DMS 273 (cell line): ENCODE measurements at regions not wholly inside any gene's neighbourhood (a gene's known extent, or its start where the extent isn't known, plus 50 kb on each side); places are given as distances from the start of the nearest gene placed in this dataset.
"Not testable (repeated sequence)": the region's sequence is repeated elsewhere in the genome, so short reads cannot be mapped to it uniquely, and the experiment has no call there.

Source experiments
- DNase-seq: peaks from one replicate; lab custom pipeline; 2025; ENCODE audit not compliant: unreplicated experiment; lab: John Stamatoyannopoulos, UW

DNA sequence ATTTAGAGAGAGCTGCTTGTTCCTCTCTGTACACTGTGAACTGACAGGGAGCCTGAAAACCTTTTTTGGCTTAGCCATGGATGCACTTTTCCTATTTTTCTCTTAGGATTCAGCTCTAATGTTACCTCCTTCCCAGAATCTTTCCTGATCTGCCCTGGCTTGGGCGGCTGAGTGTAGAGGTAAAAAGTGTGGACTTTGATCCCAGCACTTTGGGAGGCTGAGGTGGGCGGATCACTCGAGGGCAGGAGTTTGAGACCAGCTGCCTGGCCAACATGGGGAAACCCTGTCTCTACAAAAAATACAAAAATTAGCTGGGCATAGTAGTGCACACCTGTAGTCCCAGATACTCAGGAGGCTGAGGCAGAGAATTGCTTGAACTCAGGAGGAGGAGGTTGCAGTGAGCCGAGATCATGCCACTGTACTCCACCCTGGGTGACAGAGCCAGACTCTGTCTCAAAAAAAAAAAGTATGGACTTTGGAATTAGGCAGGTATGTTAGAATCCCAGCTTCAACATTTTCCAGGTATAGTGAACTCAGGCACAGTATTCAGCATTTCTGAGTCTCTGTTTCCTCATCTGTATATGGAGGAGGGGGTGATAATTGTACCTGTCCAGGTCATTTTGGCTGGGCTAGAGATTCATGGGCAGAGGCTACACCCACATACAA lies 212.5 kb upstream of the EEF2KMT start:
- no peak for DNase-seq

- DNase-seq = no peak
Observed at GRCh38 chr16:5305023-5305422, 207.4 kb upstream of the EEF2KMT start.

DNA sequence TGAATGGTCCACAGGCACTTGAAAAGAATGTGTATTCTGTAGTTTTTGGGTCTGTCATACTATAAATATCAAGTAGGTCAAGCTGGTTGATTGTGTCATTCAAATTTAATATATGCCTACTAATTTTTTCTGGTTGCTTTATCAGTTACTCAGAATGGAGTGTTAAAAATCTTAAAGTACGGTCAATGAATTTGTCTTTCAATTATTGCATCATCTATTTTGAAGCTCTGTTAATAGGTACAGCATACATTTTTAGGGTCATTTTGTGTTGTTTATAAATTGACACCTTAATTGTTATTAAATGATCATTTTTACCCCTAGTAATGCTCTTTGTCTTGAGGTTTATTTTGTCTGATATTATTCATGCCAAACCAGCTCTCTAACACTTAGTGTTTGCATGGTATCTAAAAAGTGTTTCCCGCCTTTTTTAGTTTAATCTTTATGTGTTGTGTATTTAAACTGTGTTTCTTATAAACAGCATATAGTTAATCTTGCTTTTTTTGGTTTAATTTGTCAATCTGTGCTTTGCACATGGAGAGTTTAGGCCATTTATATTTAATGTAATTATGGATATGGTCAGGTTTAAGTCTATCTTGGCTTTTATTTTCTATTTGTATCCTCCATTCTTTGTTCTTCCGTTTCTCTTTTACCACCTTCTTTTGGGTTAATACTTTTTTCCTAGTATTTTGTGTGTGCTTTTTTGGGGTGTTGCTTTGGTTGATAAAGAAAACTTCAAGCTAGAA lies 204.9 kb upstream of the EEF2KMT start:
- DNase-seq = no peak

GRCh38 chr16:5298202-5298601 lies 200.6 kb upstream of the EEF2KMT start:
- DNase-seq = no peak

- no peak for DNase-seq
Observed at GRCh38 chr16:5296176-5296575, 198.6 kb upstream of the EEF2KMT start.

GRCh38 chr16:5295304-5295703 lies 197.7 kb upstream of the EEF2KMT start:
- DNase-seq = not testable (repeated sequence)

DNA sequence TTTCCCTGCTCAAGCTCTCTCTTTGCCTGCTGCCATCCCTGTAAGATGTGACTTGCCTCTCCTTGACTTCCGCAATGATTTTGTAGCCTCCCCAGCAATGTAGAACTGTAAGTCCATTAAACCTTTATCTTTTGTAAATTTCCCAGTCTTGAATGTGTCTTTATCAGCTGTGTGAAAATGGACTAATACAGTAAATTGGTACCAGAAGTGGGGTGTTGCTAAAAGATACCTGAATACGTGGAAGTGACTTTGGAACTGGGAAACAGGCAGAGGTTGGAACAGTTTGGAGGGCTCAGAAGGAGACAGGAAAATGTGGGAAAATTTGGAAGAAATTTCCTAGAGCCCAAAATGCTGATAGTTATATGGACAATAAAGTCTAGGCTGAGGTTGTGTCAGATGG lies 184.6 kb upstream of the EEF2KMT start:
- DNase-seq = not testable (repeated sequence)

DNA sequence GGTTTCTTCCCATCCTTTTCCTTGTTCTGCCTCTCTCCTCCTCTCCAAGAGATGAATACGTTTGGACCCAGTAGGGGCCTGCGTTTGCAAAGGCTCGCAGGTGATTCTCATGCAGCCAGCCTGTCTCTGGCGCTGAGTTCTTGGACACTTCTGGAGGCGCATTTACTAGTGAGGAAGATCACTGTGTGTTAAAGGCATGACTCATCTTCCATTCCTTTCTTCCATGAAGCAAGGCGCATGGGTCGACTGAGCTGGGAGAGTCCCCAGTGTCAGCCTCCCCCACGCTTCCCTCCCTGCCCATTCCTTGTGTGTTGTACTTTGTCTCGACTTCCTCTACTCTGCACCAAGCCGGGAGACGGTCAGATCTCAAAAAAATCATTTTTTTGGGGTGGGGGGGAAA lies 159.9 kb upstream of the EEF2KMT start:
- DNase-seq = no peak

GRCh38 chr16:5252791-5253190 lies 155.2 kb upstream of the EEF2KMT start:
- DNase-seq = no peak

DNA sequence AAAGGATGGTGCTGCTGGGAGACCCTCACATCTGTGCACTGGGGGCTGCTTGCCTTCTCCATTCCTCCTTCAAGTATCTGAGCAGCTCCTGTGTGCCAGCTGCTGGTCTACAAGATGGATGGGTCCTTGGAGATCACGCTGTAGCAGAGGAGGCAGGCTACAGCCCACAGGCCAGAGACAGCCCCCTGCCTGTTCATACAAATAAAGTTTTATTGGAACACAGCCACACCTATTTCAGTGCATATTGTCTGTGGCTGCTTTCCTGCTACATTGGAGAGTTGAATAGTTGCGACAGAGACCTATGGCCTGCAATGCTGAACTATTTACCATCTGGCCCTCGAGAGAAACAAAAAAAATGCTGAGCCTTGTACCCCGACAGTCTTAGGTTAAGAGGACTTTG lies 149.8 kb upstream of the EEF2KMT start:
- DNase-seq = not testable (repeated sequence)

GRCh38 chr16:5240278-5240626 lies 142.7 kb upstream of the EEF2KMT start:
- DNase-seq = not testable (repeated sequence)

DNA sequence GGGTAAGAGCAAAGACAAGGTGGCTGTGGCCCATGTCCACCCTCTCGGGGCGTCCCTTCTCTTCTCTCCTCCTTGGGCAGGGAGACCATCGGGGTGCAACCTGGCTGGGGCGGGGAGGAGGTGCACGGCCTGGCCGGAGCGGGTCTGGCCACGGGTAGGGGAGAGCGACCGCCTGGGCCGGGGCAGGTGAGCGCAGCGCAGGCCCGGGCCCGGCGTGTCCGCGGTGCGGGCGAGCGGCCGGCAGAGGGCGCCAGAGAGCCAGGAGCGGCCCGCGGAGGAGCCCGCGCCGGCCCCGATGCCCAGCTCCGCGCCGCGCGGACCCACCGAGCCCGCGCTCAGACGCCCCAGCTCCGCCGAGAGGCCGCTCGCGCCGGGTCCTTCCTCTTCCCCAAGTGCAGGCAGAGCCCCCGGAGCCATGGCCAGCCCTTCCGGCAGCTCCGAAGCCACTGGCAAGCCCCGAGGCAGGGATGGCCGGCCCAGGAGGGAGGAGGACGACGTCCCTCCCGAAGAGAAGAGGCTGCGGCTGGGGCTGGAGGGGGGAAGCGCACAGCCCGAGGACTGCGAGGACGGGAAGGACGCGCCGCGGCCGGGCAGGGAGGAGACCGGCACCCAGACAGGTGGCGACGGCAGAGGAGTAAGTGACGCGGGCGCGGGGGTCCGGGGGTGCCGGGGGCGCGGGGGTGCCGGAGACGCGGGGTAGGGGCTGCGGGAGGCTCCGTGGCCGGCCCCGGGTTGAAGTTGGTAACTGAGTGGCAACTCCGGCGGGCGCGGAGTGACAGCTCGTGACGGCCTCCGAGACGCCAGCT lies 142.1 kb upstream of the EEF2KMT start:
- DNase-seq = peak; percentile 55

DNA sequence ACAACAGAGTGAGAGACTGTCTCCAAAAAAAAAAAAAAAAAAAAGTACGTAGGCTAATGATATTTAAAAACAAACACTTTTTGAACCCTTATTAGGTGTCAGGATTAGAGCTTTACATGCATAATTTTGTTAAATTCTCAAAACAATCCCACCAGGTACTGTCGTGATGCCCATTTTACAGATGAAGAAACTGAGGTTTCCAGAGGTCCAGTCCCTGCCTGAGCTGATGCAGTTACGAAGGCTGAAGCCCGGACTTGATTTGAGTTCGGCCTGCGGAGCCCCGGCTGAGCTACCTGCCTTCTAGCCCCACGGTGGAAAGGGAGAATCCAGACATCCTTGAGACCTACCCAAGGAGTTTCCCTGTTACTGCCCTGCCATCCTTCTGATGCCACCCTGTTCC lies 137.5 kb upstream of the EEF2KMT start:
- no peak for DNase-seq

DNA sequence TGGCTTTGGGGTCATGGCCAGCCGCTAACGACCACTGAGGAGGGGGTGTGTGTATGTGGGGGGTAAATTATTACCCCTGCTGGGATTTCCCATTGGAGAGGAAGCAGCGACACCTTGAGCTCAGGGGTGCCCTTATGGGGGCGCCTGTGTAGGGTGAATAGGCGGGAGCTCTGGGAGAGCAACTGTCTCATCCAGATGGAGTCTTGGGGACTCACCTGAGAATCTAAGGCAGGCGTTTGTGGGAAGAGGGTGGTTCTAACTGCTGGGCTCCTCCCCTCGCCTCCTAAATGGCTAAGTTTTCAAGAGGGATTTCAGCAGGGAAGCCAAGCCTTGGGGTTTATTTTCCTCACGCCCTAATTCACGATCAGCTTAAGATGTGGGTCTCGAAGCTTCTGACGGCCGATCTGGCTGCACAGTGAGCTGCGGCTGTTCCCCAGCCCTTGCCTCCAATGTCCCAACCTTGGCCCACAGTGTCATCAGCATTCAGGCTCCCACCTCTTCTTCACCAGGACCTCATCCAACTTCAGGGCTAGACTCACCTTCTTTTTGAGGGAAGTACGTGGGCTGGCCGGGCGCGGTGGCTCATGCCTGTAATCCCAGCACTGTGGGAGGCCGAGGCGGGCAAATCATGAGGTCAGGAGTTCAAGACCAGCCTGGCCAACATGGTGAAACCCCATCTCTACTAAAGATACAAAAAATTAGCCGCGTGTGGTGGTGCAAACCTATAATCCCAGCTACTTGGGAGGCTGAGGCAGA lies 136.9 kb upstream of the EEF2KMT start:
- no peak for DNase-seq

GRCh38 chr16:5231246-5231759 lies 133.7 kb upstream of the EEF2KMT start:
- DNase-seq = no peak

GRCh38 chr16:5228369-5228768 lies 130.8 kb upstream of the EEF2KMT start:
- DNase-seq = no peak

- DNase-seq = no peak
Observed at GRCh38 chr16:5225931-5226655, 128.5 kb upstream of the EEF2KMT start.

- DNase-seq = no peak
Observed at GRCh38 chr16:5222761-5223160, 125.2 kb upstream of the EEF2KMT start.

- not testable (repeated sequence) for DNase-seq
Observed at GRCh38 chr16:5221831-5222230, 124.2 kb upstream of the EEF2KMT start.

GRCh38 chr16:5220705-5221104 lies 123.1 kb upstream of the EEF2KMT start:
- DNase-seq = no peak
